IPS-20b (cell line): ENCODE measurements at regions not wholly inside any gene's neighbourhood (a gene's known extent, or its start where the extent isn't known, plus 50 kb on each side); places are given as distances from the start of the nearest gene placed in this dataset.

Source experiments
- H3K27ac ChIP-seq: one replicate; pipeline ENCODE4 v1.5.1; 2013; ENCODE audit warnings: low read length
- H3K27me3 ChIP-seq: 2 replicates; pipeline ENCODE4 v1.6.1; 2013; ENCODE audit warnings: mild to moderate bottlenecking, low read length, inconsistent platforms; ENCODE audit not compliant: insufficient read depth
- H3K36me3 ChIP-seq: 2 replicates; pipeline ENCODE4 v1.6.1; 2013; ENCODE audit warnings: low read depth, mild to moderate bottlenecking, inconsistent platforms, low read length, moderate library complexity; ENCODE audit not compliant: insufficient read depth
- H3K4me1 ChIP-seq: 2 replicates; pipeline ENCODE4 v1.6.1; 2013; ENCODE audit warnings: mild to moderate bottlenecking, control low read depth, inconsistent platforms, low read length, moderate library complexity; ENCODE audit not compliant: insufficient read depth
- H3K4me3 ChIP-seq: 2 replicates; pipeline ENCODE4 v1.5.1; 2013; ENCODE audit warnings: mild to moderate bottlenecking, low read length, inconsistent platforms
- H3K9ac ChIP-seq: 2 replicates; pipeline ENCODE4 v1.6.1; 2013; ENCODE audit warnings: low read depth, mild to moderate bottlenecking, inconsistent platforms, low read length, moderate library complexity
- H3K9me3 ChIP-seq: 2 replicates; pipeline ENCODE4 v1.6.1; 2013; ENCODE audit warnings: mild to moderate bottlenecking, low read depth, low read length, inconsistent platforms; ENCODE audit not compliant: insufficient read depth

- H3K4me3 ChIP-seq: no peak overlapping the region
- no peaks in the 10 kb centered on the region for H3K27me3 ChIP-seq
- H3K4me1 ChIP-seq: no peaks in the 10 kb centered on the region
- H3K9ac ChIP-seq: no peak overlapping the region
- H3K27ac ChIP-seq: no peak overlapping the region
- H3K9me3 ChIP-seq: no peaks in the 10 kb centered on the region
- H3K36me3 ChIP-seq: no peaks in the 10 kb centered on the region
Measured at GRCh38 chr10:128362514-128362913, 236.3 kb upstream of the MKI67 start.

- Histone ChIP-seq H3K4me3 (no peak overlapping the region), H3K27me3 (no peaks in the 10 kb centered on the region), H3K9ac (no peak overlapping the region), H3K36me3 (no peaks in the 10 kb centered on the region), H3K4me1 (no peaks in the 10 kb centered on the region), H3K9me3 (no peaks in the 10 kb centered on the region), H3K27ac (no peak overlapping the region)
Measured at GRCh38 chr10:128364631-128365030, 238.4 kb upstream of the MKI67 start.

GRCh38 chr10:128365156-128365725 is 239.0 kb upstream of the MKI67 start:
- H3K27me3 ChIP-seq: no peaks in the 10 kb centered on the region
- H3K9ac ChIP-seq: no peak overlapping the region
- no peaks in the 10 kb centered on the region for H3K9me3 ChIP-seq
- H3K27ac ChIP-seq: no peak overlapping the region
- H3K36me3 ChIP-seq: no peaks in the 10 kb centered on the region
- H3K4me3 ChIP-seq: no peak overlapping the region
- no peaks in the 10 kb centered on the region for H3K4me1 ChIP-seq

DNA sequence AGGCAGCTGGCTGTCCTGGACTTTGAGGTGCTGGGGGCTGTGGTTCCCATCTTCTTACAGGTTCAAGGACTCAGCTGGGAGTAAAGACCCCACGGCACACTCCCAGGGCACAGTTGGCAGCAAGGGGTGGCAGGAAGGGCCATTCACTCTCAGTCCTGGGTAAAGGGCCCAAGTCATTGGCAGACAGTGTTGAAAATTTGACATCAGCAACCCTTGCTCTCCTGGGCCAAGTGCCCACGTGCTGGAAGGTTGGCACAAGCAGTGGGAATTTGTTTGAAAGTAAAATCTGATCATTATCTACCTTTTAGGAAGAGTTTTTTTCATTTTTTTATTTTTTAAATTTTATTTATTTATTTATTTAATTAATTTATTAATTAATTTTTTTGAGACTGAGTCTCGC is 241.6 kb upstream of the MKI67 start:
- Histone ChIP-seq H3K9me3 (no peaks in the 10 kb centered on the region), H3K4me1 (no peaks in the 10 kb centered on the region), H3K4me3 (no peak overlapping the region), H3K9ac (no peak overlapping the region), H3K27ac (no peak overlapping the region), H3K36me3 (no peaks in the 10 kb centered on the region), H3K27me3 (no peaks in the 10 kb centered on the region)

DNA sequence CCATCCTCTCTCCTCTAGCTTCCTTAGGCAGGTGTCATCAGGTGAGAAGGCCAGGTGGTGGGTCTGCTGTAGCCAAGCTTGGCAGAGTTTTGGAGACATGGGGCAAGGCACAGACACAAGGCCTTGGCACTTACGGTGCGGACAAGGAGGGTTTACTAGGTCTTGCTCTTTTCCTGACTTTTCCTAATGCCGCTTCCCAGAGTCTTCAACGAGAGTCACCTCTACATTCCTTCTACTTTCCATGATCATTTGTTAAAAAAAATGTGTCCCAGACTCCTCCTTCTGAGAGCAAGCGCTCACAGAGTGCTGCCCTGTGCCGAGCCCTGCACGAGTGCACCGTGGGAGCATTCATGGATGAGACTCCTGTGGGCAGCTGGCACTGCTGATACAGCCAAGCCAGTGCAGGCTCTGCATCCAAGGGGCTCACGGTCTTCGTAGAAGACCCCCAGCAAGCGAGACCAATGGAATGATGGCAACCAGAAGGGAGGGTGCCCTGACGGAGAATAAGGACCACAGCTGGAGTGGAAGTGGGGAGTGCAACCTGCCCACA is 243.0 kb upstream of the MKI67 start:
- no peaks in the 10 kb centered on the region for H3K4me1 ChIP-seq
- H3K27ac ChIP-seq: no peak overlapping the region
- no peak overlapping the region for H3K4me3 ChIP-seq
- H3K9ac ChIP-seq: no peak overlapping the region
- H3K27me3 ChIP-seq: no peaks in the 10 kb centered on the region
- H3K9me3 ChIP-seq: no peaks in the 10 kb centered on the region
- no peaks in the 10 kb centered on the region for H3K36me3 ChIP-seq

DNA sequence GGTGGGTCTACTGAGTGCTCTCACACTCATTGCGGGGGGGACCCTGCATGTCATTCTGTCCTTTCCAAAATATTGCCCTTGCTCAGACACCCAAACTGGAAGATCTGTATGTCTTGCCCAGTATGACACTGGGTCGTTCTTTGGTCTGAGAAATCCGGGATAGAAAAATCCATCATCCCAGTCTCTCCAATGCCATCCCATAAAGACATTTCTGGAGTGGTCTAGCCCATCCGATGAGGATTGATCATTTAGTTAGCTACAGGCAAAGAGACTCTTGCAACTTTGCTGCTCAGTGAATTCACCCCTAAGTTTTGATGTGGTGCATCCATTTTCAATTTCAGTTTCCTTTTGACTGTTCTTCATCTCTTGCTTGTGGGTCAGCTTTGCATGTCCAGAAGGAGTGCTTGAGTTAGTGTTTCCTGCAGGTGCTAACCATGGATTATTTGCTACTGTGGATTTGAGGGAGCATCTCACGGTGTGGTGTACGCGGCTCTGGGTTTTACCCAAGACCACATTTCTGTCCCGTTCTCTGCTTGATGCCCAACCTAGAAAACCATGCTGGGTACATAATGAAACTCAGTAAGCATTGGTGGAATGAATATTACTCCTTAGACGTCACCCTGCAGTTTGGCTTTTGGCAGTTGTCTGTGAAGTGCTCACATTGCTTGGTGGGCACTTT is 247.0 kb upstream of the MKI67 start:
- H3K4me1 ChIP-seq: no peaks in the 10 kb centered on the region
- H3K27ac ChIP-seq: no peak overlapping the region
- no peak overlapping the region for H3K4me3 ChIP-seq
- H3K9me3 ChIP-seq: no peaks in the 10 kb centered on the region
- no peaks in the 10 kb centered on the region for H3K36me3 ChIP-seq
- no peak overlapping the region for H3K9ac ChIP-seq
- H3K27me3 ChIP-seq: no peaks in the 10 kb centered on the region

- H3K4me3 ChIP-seq: no peak overlapping the region
- no peaks in the 10 kb centered on the region for H3K27me3 ChIP-seq
- H3K27ac ChIP-seq: no peak overlapping the region
- no peaks in the 10 kb centered on the region for H3K4me1 ChIP-seq
- no peak overlapping the region for H3K9ac ChIP-seq
- H3K36me3 ChIP-seq: no peaks in the 10 kb centered on the region
- H3K9me3 ChIP-seq: no peaks in the 10 kb centered on the region
Measured at GRCh38 chr10:128373831-128374230, 247.6 kb upstream of the MKI67 start.

DNA sequence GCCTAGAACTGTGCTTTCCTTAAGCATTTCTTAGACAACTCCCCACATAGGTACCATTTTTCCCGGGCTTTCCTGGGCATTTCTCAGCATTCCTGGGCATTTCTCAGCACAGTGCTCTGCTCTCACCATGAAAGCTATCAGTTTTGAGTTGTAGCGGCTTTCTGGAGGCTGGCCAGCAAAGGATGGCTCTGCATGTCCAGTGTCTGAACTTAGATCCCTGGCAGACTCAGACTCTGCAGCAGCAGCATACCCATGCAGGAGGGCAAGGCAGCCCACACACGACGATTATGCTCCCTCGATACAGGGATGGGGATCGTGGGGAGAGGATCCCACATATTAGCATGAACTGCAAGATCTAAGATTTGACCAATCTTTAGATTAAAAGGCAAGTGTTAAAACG is 248.9 kb upstream of the MKI67 start:
- H3K4me1 ChIP-seq: no peaks in the 10 kb centered on the region
- H3K27ac ChIP-seq: no peak overlapping the region
- H3K36me3 ChIP-seq: no peaks in the 10 kb centered on the region
- no peaks in the 10 kb centered on the region for H3K27me3 ChIP-seq
- H3K4me3 ChIP-seq: no peak overlapping the region
- no peaks in the 10 kb centered on the region for H3K9me3 ChIP-seq
- H3K9ac ChIP-seq: no peak overlapping the region

GRCh38 chr10:128377364-128377987 is 251.3 kb upstream of the MKI67 start:
- Histone ChIP-seq H3K4me1 (no peaks in the 10 kb centered on the region), H3K36me3 (no peaks in the 10 kb centered on the region), H3K9ac (no peak overlapping the region), H3K27ac (no peak overlapping the region), H3K27me3 (no peaks in the 10 kb centered on the region), H3K9me3 (no peaks in the 10 kb centered on the region), H3K4me3 (no peak overlapping the region)

DNA sequence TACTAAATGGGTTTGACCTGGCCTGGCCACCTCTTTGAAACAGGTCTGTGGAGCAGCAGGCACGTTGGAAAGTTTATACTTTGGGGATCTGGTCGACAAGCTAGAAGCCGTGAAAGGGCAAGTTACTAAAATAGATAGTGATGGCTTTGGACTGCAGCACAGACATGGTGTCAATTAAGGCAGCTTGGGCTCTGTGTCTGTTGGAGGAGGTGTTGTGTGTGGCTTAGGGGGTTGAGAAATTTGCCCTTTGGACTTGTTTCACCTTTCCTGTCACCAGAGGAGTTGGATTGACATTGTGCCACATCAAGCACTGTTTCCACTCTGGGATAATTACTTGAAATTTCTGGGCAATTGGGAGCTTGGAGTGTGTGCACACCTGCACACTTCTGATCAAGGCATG is 251.8 kb upstream of the MKI67 start:
- Histone ChIP-seq H3K9ac (no peak overlapping the region), H3K36me3 (no peaks in the 10 kb centered on the region), H3K27ac (no peak overlapping the region), H3K9me3 (no peaks in the 10 kb centered on the region), H3K27me3 (no peaks in the 10 kb centered on the region), H3K4me3 (no peak overlapping the region), H3K4me1 (no peaks in the 10 kb centered on the region)

- Histone ChIP-seq H3K4me3 (no peak overlapping the region), H3K9me3 (no peaks in the 10 kb centered on the region), H3K27ac (no peak overlapping the region), H3K9ac (no peak overlapping the region), H3K4me1 (no peaks in the 10 kb centered on the region), H3K36me3 (no peaks in the 10 kb centered on the region), H3K27me3 (no peaks in the 10 kb centered on the region)
Measured at GRCh38 chr10:128380946-128381345, 254.7 kb upstream of the MKI67 start.

- no peaks in the 10 kb centered on the region for H3K27me3 ChIP-seq
- no peak overlapping the region for H3K9ac ChIP-seq
- H3K4me3 ChIP-seq: no peak overlapping the region
- H3K4me1 ChIP-seq: no peaks in the 10 kb centered on the region
- no peak overlapping the region for H3K27ac ChIP-seq
- no peaks in the 10 kb centered on the region for H3K36me3 ChIP-seq
- H3K9me3 ChIP-seq: no peaks in the 10 kb centered on the region
Measured at GRCh38 chr10:128382225-128382624, 256.0 kb upstream of the MKI67 start.
